SK-N-MC (cell line): ENCODE measurements at regions not wholly inside any gene's neighbourhood (a gene's known extent, or its start where the extent isn't known, plus 50 kb on each side); places are given as distances from the start of the nearest gene placed in this dataset.

Source experiments
- EZH2 ChIP-seq: fragments of 200-600 bp; sonication (generic); IDR thresholded peaks from one replicate; pipeline ENCODE4 v1.6.1; 2017; ENCODE audit warnings: antibody characterized with exemption
- POLR2AphosphoS5 ChIP-seq: IDR thresholded peaks from 2 replicates; pipeline ENCODE4 v1.6.1; 2012; ENCODE audit warnings: mild to moderate bottlenecking, low read depth, low read length, borderline replicate concordance

DNA sequence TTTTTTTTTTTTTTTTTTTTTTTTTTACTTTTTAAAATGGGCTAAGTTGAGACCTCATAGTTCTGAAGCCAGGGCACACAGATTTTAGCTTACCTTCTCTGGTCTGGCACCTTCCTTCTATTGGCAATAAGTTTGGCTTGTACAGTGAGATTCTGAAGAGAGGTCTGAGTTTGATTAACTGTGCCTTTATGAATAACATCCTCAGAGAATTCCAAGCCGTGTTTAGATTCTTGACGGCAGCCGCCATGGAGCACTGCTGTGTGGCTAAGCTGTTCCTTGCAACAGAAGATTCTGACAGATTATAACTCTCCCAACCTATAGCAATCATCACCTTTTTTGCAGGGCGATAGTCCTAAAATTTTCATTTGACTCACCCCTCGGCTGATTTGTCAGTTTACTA lies 354.9 kb upstream of the FAR2 start:
- TF ChIP-seq POLR2AphosphoS5 = no peak
- TF ChIP-seq EZH2 = no peak
